Activated CD8-positive, alpha-beta memory T cell treated with anti-CD3 and anti-CD28 coated beads, Interleukin-2, amount 50 U/mL, for 48 hours (primary cell): ENCODE measurements at regions not wholly inside any gene's neighbourhood (a gene's known extent, or its start where the extent isn't known, plus 50 kb on each side); places are given as distances from the start of the nearest gene placed in this dataset.
"Not testable (repeated sequence)": the region's sequence is repeated elsewhere in the genome, so short reads cannot be mapped to it uniquely, and the experiment has no call there.

Experiments
- DNase-seq: peaks from one replicate; pipeline ENCODE4 v3.0.0-alpha.2; 2020

DNA sequence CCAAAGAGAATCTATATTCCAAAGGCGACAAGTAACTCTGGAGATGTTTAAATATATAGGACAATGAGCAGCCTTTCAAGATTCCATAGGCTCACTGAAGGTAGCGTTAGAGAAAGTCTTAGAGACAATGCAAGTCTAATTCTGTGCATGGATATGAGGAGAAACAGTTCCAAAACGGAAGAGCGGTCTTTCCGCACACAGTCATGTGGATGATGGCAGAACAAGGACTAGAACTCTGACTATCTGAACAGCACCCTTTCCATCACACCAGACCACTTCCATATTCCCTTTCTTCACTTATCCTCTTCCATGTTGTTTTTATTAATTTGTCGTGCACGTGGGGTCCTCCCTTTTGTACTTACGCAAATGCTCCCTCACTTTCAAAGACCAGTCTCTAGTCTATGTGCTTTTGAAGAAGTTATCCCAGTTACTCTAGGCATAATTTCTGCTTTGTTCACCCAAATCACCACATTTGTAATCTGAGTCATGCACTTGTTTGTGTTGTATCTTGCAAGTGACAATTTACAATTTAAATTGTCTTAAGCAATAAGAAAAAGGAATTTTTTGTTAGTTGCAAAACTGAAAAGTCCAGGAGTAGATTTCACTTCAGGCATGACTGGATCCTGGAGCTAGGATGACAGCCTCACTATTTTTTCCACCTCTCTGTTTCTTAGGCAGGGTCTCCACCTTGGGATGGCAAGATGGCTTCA lies 116.0 kb upstream of the ADRA1B start:
- DNase-seq: no peak

DNA sequence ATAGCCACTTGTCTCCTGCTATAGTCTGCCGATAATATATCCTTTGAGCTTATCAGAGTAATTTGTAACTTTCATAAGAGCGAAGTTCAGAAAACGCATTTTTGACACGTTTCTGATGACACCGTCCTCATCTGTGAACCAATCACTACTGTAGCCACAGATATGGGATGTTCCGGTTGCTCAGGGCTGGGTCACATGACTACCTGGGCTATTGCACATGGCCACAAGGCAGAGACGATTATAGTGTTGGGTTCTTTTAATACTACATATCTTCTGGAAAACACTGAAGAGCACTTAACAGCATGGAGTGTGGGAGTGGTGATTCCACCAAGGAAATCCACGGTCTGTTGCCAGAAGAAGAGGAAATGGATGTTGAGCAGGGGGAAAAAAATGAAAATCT lies 115.0 kb upstream of the ADRA1B start:
- DNase-seq: no peak

DNA sequence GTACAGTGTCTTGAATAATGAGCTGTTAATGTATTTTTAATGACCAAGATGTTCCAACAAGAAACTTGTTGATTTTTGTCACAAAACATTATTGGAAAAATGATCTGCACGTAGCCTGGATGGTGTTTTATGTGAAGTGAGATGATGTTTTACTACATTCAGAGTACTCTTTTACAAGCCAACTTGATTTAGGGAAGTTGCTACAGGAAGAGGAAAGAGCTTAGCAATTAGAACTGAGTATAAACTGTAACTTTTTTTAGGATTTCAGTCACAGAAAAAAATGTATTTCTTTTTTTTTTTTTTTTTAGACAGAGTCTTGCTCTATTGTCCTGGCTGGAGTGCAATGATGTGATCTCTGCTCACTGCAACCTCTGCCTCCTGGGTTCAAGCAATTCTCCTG lies 113.6 kb upstream of the ADRA1B start:
- DNase-seq: no peak

DNA sequence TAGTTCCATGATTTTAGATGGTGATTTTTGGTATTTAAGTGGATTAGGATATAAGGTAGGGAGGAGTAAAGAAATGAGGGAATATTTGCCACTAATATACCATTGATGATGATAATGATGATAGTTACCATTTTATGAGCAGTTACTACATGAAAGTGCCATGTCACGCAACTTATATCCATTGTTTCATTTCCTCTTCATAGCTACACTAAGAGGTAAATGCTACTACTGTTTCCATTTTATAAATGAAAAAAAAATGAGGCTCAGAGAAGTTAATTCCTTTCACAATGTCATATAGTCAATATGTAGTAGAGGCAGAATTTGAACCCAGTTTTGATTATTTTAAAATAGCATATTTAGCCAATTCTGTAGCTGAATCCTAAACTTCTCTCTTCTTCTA lies 112.2 kb upstream of the ADRA1B start:
- DNase-seq: no peak

DNA sequence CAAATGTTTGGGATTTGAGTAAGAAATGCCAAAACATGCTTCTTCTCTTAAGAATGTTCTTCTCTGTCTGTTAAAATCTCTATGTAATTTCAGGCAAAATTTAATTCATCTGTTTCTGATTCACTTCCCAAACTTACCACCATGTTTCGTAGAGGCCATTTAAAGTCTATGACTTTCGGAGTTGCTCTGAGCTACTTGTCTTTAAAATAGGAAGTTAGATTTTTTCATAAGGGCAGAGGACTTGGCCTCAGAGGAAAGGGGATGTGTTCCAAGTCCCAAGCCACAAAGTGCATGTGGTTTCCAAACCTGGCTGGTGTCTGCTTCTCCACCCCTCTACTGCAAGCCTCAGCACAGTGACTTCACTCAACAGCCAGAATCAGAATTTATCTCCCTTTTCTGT lies 111.3 kb upstream of the ADRA1B start:
- no peak for DNase-seq

DNA sequence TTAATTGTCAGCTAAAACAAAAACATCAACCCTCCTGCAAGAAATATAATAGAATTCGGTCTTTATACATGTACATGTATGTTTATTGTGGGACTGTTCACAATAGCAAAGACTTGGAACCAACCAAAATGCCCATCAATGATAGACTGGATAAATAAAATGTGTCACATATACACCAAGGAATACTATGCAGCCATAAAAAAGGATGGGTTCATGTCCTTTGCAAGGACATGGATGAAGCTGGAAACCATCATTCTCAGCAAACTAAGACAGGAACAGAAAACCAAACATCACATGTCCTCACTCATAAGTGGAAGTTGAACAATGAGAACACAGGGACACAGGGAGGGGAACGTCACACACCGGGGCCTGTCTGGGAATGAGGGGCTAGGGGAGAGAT lies 109.1 kb upstream of the ADRA1B start:
- not testable (repeated sequence) for DNase-seq

DNA sequence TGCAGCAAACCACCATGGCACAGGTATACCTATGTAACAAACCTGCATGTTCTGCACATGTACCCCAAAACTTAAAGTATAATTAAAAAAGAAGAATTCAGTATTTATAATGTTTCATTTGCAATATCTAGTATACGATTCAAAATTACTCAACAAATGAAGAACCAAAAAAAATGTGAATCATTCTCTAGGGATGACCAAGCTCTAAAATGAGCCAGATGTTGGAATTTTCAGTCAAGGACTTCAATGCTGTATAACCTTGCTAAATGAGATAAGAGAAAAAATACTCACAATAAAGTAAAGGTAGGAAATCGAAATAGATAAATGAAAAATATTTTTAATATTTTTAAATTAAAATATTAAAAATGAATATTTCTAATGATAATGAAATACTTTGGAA lies 108.7 kb upstream of the ADRA1B start:
- DNase-seq: no peak

DNA sequence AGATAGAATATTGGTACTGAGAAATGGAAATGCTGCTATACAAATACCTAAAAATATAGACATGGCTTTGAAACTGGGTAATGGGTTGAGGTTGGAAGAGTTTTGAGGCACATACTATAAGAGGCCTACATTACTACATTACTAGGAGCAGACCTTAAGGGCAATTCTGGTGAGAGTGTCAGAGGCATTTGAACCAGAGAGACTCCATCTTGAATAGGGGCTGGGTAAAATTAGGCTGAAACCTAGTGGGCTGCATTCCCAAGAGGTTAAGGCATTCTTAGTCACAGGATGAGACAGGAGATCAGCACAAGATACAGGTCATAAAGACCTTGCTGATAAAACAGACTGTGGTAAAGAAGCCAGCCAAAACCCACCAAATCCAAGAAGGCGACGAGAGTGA lies 104.6 kb upstream of the ADRA1B start:
- DNase-seq: no peak

DNA sequence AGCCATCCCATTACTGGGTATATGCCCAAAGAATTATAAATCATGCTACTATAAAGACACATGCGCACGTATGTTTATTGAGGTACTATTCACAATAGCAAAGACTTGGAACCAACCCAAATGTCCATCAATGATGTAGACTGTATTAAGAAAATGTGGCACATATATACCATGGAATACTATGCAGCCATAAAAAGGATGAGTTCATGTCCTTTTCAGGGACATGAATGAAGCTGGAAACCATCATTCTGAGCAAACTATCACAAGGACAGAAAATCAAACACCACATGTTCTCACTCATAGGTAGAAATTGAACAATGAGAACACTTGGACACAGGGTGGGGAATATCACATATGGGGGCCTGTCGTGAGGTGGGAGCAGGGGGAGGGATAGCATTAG lies 103.5 kb upstream of the ADRA1B start:
- not testable (repeated sequence) for DNase-seq

DNA sequence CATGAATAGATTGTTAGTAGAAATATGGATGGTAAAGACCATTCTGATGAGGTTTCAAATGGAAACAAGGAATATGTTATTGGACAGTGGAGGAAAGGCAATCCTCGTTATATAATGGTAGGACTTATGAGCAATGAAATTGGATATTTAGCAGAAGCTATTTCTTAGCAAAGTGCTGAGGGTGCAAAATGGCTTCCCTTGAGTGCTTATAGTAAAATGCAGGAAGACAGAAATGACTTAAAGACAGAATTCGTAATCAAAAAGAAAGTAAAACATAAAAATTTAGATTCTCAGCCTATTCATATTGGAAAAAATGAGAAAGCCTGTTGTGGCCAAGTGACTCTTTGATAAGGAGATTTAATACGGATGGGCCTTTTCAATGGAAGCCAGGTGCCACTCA lies 102.1 kb upstream of the ADRA1B start:
- DNase-seq: no peak

DNA sequence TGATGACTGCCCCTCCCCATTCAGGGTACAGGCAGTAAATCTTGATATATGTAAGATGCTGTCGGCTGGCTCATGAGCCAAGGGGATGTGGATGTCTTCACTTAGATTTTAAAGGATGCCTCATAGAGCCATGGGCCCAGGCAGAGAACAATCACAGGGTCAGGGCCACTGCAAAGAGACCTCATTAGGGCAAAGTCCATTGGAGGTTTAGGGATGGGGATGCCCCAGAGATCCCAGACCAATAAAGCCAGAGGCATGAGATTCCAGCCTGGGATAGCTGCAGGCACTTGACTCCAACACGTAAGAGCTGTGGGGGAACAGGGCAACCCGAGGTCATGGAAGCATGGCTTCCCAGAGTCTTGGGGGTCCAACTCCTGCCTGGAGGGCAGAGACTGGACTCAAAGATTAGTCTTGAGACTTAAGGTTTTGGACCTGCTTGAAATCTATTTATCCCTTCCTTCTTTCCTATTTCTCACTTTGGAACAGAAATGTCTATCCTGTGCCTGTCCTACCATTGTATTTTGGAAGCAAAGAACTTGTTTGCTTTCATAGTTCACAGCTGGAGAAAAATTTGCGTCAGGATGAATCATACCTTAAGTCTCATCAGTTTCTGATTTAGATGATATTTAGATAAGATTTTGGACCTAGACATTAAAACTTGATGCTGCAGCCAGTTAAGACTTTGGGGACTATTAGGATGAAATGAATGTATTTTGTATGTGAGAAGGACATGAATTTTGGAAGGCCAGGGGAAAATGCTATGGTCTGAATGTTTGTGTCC lies 101.3 kb upstream of the ADRA1B start:
- DNase-seq: no peak

DNA sequence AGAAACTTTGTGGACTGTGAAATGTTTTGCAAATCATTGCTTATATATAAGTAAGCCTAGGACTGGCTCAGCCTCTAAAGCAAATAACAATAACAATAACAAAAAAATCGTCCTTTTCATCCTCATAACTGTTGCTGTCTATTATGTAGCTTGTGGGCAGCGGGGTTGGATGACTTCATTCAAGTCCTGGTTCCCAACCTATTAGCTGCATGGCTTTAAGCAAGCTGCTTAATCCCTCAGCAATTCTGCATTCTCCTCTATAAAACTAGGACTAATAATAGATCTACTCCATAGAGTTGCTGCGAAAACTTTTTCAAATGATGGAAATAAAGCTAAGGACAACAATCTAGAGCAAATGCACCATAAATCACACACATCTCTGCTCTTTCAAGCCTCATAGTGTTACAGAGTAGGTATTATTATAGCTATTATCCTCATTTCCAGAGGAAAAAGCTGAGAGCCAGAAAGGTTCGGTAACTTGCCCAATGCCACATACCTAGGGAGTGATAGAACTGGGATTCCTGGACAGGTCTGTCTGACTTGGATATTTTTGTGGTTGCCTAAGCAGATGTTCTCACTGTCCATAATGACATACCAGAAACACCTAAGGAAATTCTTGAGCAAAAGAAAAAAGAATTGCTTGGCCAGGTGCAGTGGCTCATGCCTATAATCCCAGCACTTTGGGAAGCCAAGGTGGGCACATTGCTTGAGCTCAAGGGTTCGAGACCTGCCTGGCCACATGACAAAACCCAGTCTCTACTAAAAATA lies 98.8 kb upstream of the ADRA1B start:
- DNase-seq: no peak

DNA sequence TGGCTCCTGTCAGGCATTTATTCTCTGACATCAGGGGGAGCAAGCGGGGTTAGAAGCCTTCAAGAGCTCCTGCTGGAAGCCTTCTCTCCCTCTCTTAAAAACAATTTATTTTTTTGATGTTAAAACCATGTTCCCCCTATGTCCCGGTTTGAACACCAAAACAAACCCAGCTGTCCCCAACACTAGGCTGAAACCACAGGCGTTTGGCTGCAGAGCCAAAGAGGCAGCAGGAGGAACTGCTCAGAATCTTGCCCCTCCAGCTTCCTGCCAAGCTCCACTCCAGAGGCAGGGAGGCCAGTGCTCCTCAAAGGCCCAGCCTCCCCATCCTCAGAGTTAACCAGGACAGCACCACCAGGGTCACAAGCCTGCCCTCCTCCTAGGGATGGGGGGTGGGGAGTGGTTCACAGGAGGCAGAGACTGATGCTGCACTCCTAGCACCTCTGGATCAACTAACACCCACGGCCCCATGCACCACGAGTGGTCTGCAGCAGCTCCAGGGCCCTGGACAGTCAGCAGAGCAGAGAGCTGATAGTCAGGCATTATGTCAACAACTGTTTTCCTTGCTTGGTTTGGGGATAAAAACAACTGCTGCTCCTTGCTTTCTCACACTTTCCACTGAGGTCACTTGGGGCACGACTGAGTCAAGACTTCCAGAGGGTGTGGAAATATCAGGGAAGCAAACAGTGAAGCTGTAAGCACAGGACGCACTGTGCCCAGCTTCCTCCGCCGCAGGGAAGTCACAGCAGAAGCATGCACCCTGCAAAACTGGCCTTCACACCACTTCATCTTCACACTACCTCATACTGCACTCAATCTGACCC lies 96.5 kb upstream of the ADRA1B start:
- no peak for DNase-seq

DNA sequence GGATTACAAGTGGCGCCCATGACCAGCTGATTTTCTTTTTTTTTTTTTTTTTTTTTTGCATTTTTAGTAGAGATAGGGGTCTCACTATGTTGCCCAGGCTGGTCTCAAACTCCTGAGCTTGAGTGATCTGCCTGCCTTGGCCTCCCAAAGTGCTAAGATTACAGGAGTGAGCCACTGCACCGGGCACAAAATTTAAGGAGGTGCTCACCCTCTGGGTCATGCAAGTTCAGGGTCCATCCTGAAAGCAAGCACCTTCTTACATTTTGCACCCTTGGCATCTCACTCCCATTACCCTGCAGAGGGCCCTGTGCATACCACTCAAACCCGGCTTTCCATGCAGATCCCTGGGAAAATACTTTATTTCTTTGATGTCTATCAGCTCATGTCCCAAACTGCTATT lies 95.6 kb upstream of the ADRA1B start:
- DNase-seq: no peak

DNA sequence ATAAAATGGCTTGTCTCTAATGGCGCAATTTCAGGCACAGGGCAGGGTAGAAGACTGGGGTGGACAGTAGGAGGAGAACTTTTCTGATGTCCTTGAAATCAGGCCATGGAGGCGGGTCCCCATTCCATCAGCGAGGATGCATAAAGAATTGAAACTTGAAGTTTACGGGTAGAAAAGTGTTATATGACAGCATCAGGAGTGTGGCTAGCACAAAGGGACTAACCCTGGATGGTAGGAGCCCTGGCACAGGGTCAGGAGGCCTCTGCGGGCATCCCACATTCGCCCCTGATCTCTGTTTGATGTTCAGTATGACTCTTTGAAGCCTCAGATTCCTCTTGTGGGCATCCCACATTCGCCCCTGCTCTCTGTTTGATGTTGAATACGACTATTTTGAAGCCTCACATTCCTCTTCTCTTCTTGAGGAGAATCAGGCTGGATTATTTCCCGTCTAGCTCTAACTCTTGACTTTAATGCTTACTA lies 94.8 kb upstream of the ADRA1B start:
- no peak for DNase-seq

DNA sequence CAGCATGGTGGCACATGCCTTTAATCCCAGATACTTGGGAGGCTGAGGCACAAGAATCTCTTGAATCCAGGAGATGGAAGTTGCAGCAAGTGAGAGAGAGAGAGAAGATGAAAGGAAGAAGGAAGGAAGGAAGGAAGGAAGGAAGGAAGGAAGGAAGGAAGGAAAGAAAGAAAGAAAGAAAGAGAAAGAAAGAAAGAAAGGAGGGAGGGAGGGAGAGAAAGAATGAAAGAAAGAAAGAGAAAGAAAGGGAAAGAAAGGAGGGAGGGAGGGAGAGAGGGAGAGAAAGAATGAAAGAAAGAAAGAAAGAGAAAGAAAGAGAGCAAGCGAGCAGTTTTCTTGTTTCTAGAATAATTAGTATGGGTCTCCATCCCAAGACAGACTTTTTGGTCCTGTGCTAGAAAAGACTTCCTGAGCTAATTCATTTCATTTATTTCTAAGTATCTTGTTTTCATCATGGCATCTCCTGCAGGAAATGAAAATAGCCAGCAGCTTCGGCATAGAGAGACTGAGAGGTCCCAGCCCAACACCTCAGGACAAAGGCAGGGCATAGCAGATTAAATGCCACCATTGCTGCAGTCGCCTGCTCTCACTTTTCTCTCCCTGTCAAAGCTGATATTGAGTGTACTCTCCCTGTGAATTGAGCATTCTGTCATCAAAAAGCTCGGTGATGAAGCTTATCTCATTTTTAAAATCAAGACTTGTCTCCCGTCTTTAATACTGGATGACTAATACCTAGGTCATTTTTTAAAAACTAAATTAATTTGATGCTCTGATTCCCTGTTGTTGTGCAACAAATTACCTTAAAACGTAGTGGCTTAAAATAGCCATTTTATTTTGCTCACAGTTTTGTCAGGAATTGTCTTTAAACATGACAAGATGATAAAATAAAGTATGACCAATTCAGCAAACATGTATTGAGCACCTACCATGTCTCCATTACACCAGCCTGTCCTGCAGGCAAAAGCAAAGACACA lies 91.8 kb upstream of the ADRA1B start:
- DNase-seq: no peak

DNA sequence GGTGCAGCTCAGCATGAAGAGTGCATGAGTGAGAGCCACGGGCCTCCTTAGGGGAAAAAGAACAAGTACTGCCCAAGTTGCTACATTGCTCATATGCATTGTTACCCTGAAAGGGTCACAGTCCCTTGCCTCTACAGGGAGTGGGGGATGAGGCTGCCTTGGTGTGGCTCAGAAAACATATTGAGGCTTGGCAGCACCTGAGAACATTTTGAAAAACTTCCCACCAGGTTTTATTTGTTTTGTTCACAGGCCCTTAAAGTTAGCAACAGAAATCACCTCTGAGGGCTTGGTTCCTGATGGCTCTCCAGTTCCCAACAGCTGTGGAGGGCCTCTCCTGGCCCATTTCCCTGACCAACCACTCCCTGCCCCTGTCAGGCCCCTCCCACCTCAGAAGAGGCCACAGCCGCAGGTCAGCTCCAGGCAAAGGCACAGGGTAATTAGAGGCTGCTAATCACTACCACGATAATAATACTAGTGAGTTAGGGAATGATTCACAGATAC lies 90.7 kb upstream of the ADRA1B start:
- DNase-seq: no peak

DNA sequence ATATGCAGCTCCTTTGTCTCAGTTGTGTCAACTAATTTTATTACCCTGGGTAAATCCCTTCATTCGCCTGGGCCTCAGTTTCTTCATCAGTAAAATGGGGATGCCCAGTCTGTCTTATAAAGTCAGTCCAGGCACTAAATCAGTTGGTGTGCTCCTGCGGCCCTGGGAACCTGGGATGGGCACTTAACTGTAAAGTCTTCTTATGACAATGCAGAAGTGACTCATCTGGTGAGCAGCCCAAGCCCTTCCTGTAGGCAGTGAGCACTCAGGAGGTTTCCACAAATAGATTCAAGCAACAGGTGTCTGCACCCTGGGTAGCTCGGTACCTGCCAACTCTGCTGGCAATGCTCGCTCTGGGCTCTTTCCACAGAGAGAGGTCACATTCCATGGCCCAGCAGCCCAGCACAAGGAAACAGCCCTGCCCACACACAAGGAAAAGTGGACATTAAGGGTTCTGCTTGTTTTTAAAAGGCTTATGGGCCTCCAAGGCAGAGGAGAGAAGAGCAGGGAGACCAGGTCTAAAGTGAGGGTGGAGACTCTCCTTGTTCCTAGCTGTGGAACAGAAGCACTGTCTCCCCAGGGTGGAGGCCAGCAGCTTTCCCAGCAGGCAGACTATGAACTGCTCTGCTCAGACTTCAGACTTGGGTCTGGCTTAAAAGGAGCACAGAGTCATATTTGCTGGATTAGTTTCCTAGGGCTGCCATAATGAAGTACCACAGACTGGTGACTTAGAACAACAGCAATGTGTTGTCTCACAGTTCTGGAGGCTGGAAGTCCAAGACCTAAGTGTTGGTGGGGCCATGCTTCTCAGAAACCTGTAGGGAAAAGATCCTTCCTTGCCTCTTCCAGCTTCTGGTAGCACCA lies 89.7 kb upstream of the ADRA1B start:
- no peak for DNase-seq

DNA sequence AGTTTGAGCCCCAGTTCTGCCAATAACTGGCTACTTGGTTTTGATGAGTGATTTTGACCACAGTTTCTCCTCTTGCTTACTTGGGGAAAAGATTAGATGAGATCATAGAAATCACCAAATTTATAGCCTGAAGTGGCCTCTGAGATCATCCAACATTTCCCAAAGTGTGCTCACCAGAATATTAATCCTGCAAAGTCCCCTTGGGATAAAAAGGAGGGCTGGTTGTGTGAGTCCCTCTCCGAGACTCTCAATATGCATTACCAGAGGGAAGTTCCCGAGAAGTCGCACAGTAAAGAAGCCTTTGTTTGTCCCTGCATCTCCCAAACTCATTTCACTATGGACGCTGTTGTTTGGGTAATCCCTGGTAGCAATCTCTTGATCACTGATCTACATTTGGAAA lies 88.4 kb upstream of the ADRA1B start:
- DNase-seq: no peak

DNA sequence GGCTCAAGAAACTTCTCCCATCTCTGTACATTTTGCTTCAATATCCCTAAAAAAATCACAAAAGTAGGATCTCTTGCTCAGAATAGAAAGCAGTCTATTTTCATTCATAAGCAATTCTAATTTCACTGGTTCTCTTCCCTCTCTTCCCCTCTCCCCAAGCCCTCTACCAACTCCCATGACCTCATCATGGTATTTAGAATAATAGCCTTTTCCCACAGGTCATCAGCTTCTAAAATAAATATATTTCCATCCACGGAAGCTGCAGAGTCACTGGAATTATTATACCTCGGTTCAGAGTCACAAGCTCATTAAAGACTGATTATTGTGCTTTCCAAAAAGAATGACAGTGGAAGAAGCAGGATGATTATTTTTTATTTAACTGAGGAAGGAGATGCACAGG lies 84.2 kb upstream of the ADRA1B start:
- DNase-seq: no peak
